ENCODE measurements at regions not wholly inside any gene's neighbourhood (a gene's known extent, or its start where the extent isn't known, plus 50 kb on each side); places are given as distances from the start of the nearest gene placed in this dataset.

- TF ChIP-seq POLR2A (IDR thresholded peaks at IDR 0.05), result no peak
- TF ChIP-seq CTCF (IDR thresholded peaks at IDR 0.05), result no peak
Observed at GRCh38 chr13:87878706-87879105, 207.5 kb downstream of the SLITRK5 start.

Data from thyroid gland (tissue), 4 donors.